Nephron progenitor cell (in vitro differentiated cells): ENCODE measurements at regions not wholly inside any gene's neighbourhood (a gene's known extent, or its start where the extent isn't known, plus 50 kb on each side); places are given as distances from the start of the nearest gene placed in this dataset.
A peak's percentile ranks its signal among the peaks of the same experiment; 100 is the strongest.
"Not testable (repeated sequence)": the region's sequence is repeated elsewhere in the genome, so short reads cannot be mapped to it uniquely, and the experiment has no call there.

Experiments used
- DNase-seq: peaks from one replicate; pipeline ENCODE4 v3.0.0; 2021
- H3K27ac Mint-ChIP-seq: 2 replicates; pipeline ENCODE4 v1.8.0; 2021; ENCODE audit warnings: mild to moderate bottlenecking, moderate library complexity, mixed read lengths
- H3K27me3 Mint-ChIP-seq: 2 replicates; pipeline ENCODE4 v1.8.0; 2021; ENCODE audit warnings: mild to moderate bottlenecking, low read depth, mixed read lengths; ENCODE audit not compliant: poor library complexity
- H3K36me3 Mint-ChIP-seq: 2 replicates; pipeline ENCODE4 v1.8.0; 2021; ENCODE audit warnings: low read depth, mixed read lengths
- H3K4me1 Mint-ChIP-seq: 2 replicates; pipeline ENCODE4 v1.8.0; 2021; ENCODE audit warnings: mixed read lengths
- H3K4me3 Mint-ChIP-seq: 2 replicates; pipeline ENCODE4 v1.8.0; 2021; ENCODE audit warnings: mild to moderate bottlenecking, moderate library complexity, mixed read lengths
- H3K9me3 Mint-ChIP-seq: 2 replicates; pipeline ENCODE4 v1.8.0; 2021; ENCODE audit warnings: mild to moderate bottlenecking, moderate library complexity, mixed read lengths
- CTCF ChIP-seq: fragments of 200-600 bp; sonication (generic); IDR thresholded peaks from 2 replicates; pipeline ENCODE4 v1.5.0; 2021; ENCODE audit warnings: antibody characterized with exemption

GRCh38 chr1:230476622-230477003 lies 50.5 kb upstream of the PGBD5 start:
- no peaks in the 10 kb centered on the region for H3K36me3 Mint-ChIP-seq
- no peaks in the 10 kb centered on the region for H3K4me1 Mint-ChIP-seq
- H3K9me3 Mint-ChIP-seq, result peaks cover 19% of the 10 kb centered on the region
- TF ChIP-seq CTCF, result no peak
- peaks cover 37% of the 10 kb centered on the region for H3K27me3 Mint-ChIP-seq
- no peak overlapping the region for H3K4me3 Mint-ChIP-seq
- H3K27ac Mint-ChIP-seq, result no peak overlapping the region
- DNase-seq, result no peak

- not testable (repeated sequence) for H3K4me1 Mint-ChIP-seq, H3K4me3 Mint-ChIP-seq, H3K27ac Mint-ChIP-seq, H3K36me3 Mint-ChIP-seq
- Mint-ChIP-seq H3K9me3 (peaks cover 24% of the 10 kb centered on the region), H3K27me3 (peaks cover 34% of the 10 kb centered on the region)
- peak; percentile 27 for DNase-seq
These were observed 49.9 kb upstream of the PGBD5 start for GRCh38 chr1:230475856-230476621.
